ENCODE measurements at regions not wholly inside any gene's neighbourhood (a gene's known extent, or its start where the extent isn't known, plus 50 kb on each side); places are given as distances from the start of the nearest gene placed in this dataset.

GRCh38 chr2:71812736-71813135 is 334.9 kb downstream of the CYP26B1 start:
- DNase-seq (ENCODE audit: low spot score) = no peak

GRCh38 chr2:71811726-71812125 is 335.9 kb downstream of the CYP26B1 start:
- DNase-seq (ENCODE audit: low spot score) = no peak

GRCh38 chr2:71811157-71811556 is 336.5 kb downstream of the CYP26B1 start:
- DNase-seq (ENCODE audit: low spot score) = no peak

GRCh38 chr2:71807581-71808451 is 339.8 kb downstream of the CYP26B1 start:
- DNase-seq (ENCODE audit: low spot score) = no peak

GRCh38 chr2:71806432-71806831 is 341.2 kb downstream of the CYP26B1 start:
- DNase-seq (ENCODE audit: low spot score) = no peak

GRCh38 chr2:71804281-71804751 is 343.3 kb downstream of the CYP26B1 start:
- no peak for DNase-seq (ENCODE audit: low spot score)

- DNase-seq (ENCODE audit: low spot score) = no peak
Measured at GRCh38 chr2:71803398-71803797, 344.3 kb downstream of the CYP26B1 start.

- no peak for DNase-seq (ENCODE audit: low spot score)
Measured at GRCh38 chr2:71802556-71802955, 345.1 kb downstream of the CYP26B1 start.

GRCh38 chr2:71801969-71802368 is 345.7 kb downstream of the CYP26B1 start:
- DNase-seq (ENCODE audit: low spot score) = peak; percentile 41

GRCh38 chr2:71801556-71801955 is 346.1 kb downstream of the CYP26B1 start:
- no peak for DNase-seq (ENCODE audit: low spot score)

GRCh38 chr2:71800851-71801250 is 346.8 kb downstream of the CYP26B1 start:
- no peak for DNase-seq (ENCODE audit: low spot score)

GRCh38 chr2:71800106-71800809 is 346.9 kb downstream of the DYSF start:
- no peak for DNase-seq (ENCODE audit: low spot score)

GRCh38 chr2:71799013-71799575 is 345.7 kb downstream of the DYSF start:
- no peak for DNase-seq (ENCODE audit: low spot score)

GRCh38 chr2:71798266-71799012 is 345.1 kb downstream of the DYSF start:
- peak; percentile 40 for DNase-seq (ENCODE audit: low spot score)

GRCh38 chr2:71797035-71797810 is 343.9 kb downstream of the DYSF start:
- DNase-seq (ENCODE audit: low spot score) = no peak

- peak; percentile 33 for DNase-seq (ENCODE audit: low spot score)
Measured at GRCh38 chr2:71796174-71796593, 342.8 kb downstream of the DYSF start.

GRCh38 chr2:71795486-71795885 is 342.1 kb downstream of the DYSF start:
- no peak for DNase-seq (ENCODE audit: low spot score)

GRCh38 chr2:71794611-71795010 is 341.2 kb downstream of the DYSF start:
- no peak for DNase-seq (ENCODE audit: low spot score)

GRCh38 chr2:71793926-71794325 is 340.6 kb downstream of the DYSF start:
- DNase-seq (ENCODE audit: low spot score) = no peak

- DNase-seq (ENCODE audit: low spot score) = no peak
Measured at GRCh38 chr2:71792926-71793761, 339.8 kb downstream of the DYSF start.
